ENCODE measurements at regions not wholly inside any gene's neighbourhood (a gene's known extent, or its start where the extent isn't known, plus 50 kb on each side); places are given as distances from the start of the nearest gene placed in this dataset.

GRCh38 chr5:88967633-88968585 is 84.9 kb upstream of the MEF2C start:
- no peak for TF ChIP-seq GABPA (IDR thresholded peaks at IDR 0.05; ENCODE audit: low read depth)
- TF ChIP-seq REST (IDR thresholded peaks at IDR 0.05; ENCODE audit: insufficient replicate concordance, low read depth) = no peak
- TF ChIP-seq CTCF (IDR thresholded peaks at IDR 0.05; ENCODE audit: insufficient read depth, low read length) = no peak
- TF ChIP-seq SPI1 (IDR thresholded peaks at IDR 0.05; ENCODE audit: borderline replicate concordance, low read depth) = no peak
- Histone ChIP-seq H3K4me3 (replicated peaks; ENCODE audit: insufficient read depth, low read length) (no peak overlapping the region), H3K27me3 (ENCODE audit: insufficient read depth, poor library complexity, severe bottlenecking) (no peaks in the 10 kb centered on the region), H3K27ac (replicated peaks) (no peak overlapping the region)
- no peak for DNase-seq (ENCODE audit: low read depth in 1 of 2, low spot score in 1 of 2)

- Histone ChIP-seq H3K4me3 (replicated peaks; ENCODE audit: insufficient read depth, low read length) (no peak overlapping the region), H3K27me3 (ENCODE audit: insufficient read depth, poor library complexity, severe bottlenecking) (no peaks in the 10 kb centered on the region), H3K27ac (replicated peaks) (no peak overlapping the region)
- no peak for DNase-seq (ENCODE audit: low read depth in 1 of 2, low spot score in 1 of 2)
- TF ChIP-seq CTCF (IDR thresholded peaks at IDR 0.05; ENCODE audit: insufficient read depth, low read length) (no peak), SPI1 (IDR thresholded peaks at IDR 0.05; ENCODE audit: borderline replicate concordance, low read depth) (no peak), REST (IDR thresholded peaks at IDR 0.05; ENCODE audit: insufficient replicate concordance, low read depth) (no peak), GABPA (IDR thresholded peaks at IDR 0.05; ENCODE audit: low read depth) (no peak)
Observed at GRCh38 chr5:88964831-88965230, 81.8 kb upstream of the MEF2C start.

GRCh38 chr5:88957013-88957412 is 74.0 kb upstream of the MEF2C start:
- H3K27ac ChIP-seq (replicated peaks) = no peak overlapping the region
- H3K27me3 ChIP-seq (ENCODE audit: insufficient read depth, poor library complexity, severe bottlenecking) = no peaks in the 10 kb centered on the region
- H3K4me3 ChIP-seq (replicated peaks; ENCODE audit: insufficient read depth, low read length) = no peak overlapping the region
- TF ChIP-seq POLR2AphosphoS5 (IDR thresholded peaks at IDR 0.05; ENCODE audit: low read depth) = no peak
- TF ChIP-seq GABPA (IDR thresholded peaks at IDR 0.05; ENCODE audit: low read depth) = no peak
- TF ChIP-seq REST (IDR thresholded peaks at IDR 0.05; ENCODE audit: insufficient replicate concordance, low read depth) = no peak
- TF ChIP-seq SPI1 (IDR thresholded peaks at IDR 0.05; ENCODE audit: borderline replicate concordance, low read depth) = no peak
- no peak for TF ChIP-seq CTCF (IDR thresholded peaks at IDR 0.05; ENCODE audit: insufficient read depth, low read length)
- DNase-seq (ENCODE audit: low read depth in 1 of 2, low spot score in 1 of 2) = no peak
